SKM-1 (cell line): ENCODE measurements at regions not wholly inside any gene's neighbourhood (a gene's known extent, or its start where the extent isn't known, plus 50 kb on each side); places are given as distances from the start of the nearest gene placed in this dataset.

Experiments
- DNase-seq: peaks from one replicate; lab custom pipeline; 2025; ENCODE audit not compliant: unreplicated experiment; lab: John Stamatoyannopoulos, UW

- DNase-seq, result no peak
These were observed 271.6 kb downstream of the AUH start for GRCh38 chr9:91090130-91090410.

GRCh38 chr9:91092214-91092613, 269.5 kb downstream of the AUH start:
- no peak for DNase-seq

- no peak for DNase-seq
These were observed 267.2 kb downstream of the AUH start for GRCh38 chr9:91094324-91095088.

GRCh38 chr9:91098203-91098850, 263.4 kb downstream of the AUH start:
- DNase-seq, result no peak

- no peak for DNase-seq
These were observed 262.3 kb downstream of the AUH start for GRCh38 chr9:91099436-91099835.

- no peak for DNase-seq
These were observed 260.8 kb downstream of the AUH start for GRCh38 chr9:91100878-91101450.

- DNase-seq, result no peak
These were observed 260.0 kb downstream of the AUH start for GRCh38 chr9:91101611-91102168.

- no peak for DNase-seq
These were observed 259.4 kb downstream of the AUH start for GRCh38 chr9:91102269-91102668.

GRCh38 chr9:91103931-91104330, 257.8 kb downstream of the AUH start:
- DNase-seq, result no peak

GRCh38 chr9:91106415-91107081, 255.2 kb downstream of the AUH start:
- DNase-seq, result no peak

GRCh38 chr9:91111226-91111625, 250.5 kb downstream of the AUH start:
- DNase-seq, result no peak

- DNase-seq, result no peak
These were observed 249.8 kb downstream of the AUH start for GRCh38 chr9:91111876-91112275.

GRCh38 chr9:91113016-91113415, 248.7 kb downstream of the AUH start:
- no peak for DNase-seq

GRCh38 chr9:91114450-91114849, 247.3 kb downstream of the AUH start:
- no peak for DNase-seq

GRCh38 chr9:91116211-91116610, 245.5 kb downstream of the AUH start:
- no peak for DNase-seq

- no peak for DNase-seq
These were observed 245.0 kb downstream of the AUH start for GRCh38 chr9:91116711-91117110.

GRCh38 chr9:91117474-91117891, 244.2 kb downstream of the AUH start:
- DNase-seq, result no peak

- no peak for DNase-seq
These were observed 243.6 kb downstream of the AUH start for GRCh38 chr9:91117959-91118703.

- DNase-seq, result no peak
These were observed 243.1 kb downstream of the AUH start for GRCh38 chr9:91118704-91119025.

GRCh38 chr9:91119142-91119541, 242.6 kb downstream of the AUH start:
- DNase-seq, result no peak

- no peak for DNase-seq
These were observed 242.0 kb downstream of the AUH start for GRCh38 chr9:91119679-91120078.
